Smooth muscle cell (in vitro differentiated cells): ENCODE measurements at regions not wholly inside any gene's neighbourhood (a gene's known extent, or its start where the extent isn't known, plus 50 kb on each side); places are given as distances from the start of the nearest gene placed in this dataset.

ENCODE experiments used
- DNase-seq: peaks from one replicate; lab custom pipeline; 2025; ENCODE audit not compliant: unreplicated experiment; lab: John Stamatoyannopoulos, UW
- H2AFZ ChIP-seq: fragments of 200-600 bp; sonication (generic); 2 replicates; pipeline ENCODE4 v1.6.0; 2016; ENCODE audit warnings: antibody characterized with exemption, low read depth, mild to moderate bottlenecking
- H3F3A ChIP-seq: fragments of 200-600 bp; sonication (generic); 2 replicates; pipeline ENCODE4 v1.6.0; 2017; ENCODE audit warnings: antibody characterized with exemption, low read depth
- H3K27ac ChIP-seq: fragments of 200-600 bp; sonication (generic); 2 replicates; pipeline ENCODE4 v1.5.1; 2016; ENCODE audit warnings: low read depth, mild to moderate bottlenecking
- H3K27me3 ChIP-seq: fragments of 200-600 bp; sonication (generic); 2 replicates; pipeline ENCODE4 v1.6.1; 2016; ENCODE audit warnings: low read depth, mild to moderate bottlenecking
- H3K36me3 ChIP-seq: fragments of 200-600 bp; sonication (generic); 2 replicates; pipeline ENCODE4 v1.5.1; 2016; ENCODE audit warnings: low read depth
- H3K4me1 ChIP-seq: fragments of 200-600 bp; sonication (generic); 2 replicates; pipeline ENCODE4 v1.5.1; 2016; ENCODE audit warnings: low read depth
- H3K4me2 ChIP-seq: fragments of 200-600 bp; sonication (generic); 2 replicates; pipeline ENCODE4 v1.6.0; 2016; ENCODE audit warnings: mild to moderate bottlenecking
- H3K4me3 ChIP-seq: fragments of 200-600 bp; sonication (generic); 2 replicates; pipeline ENCODE4 v1.5.1; 2016; ENCODE audit warnings: mild to moderate bottlenecking
- H3K79me2 ChIP-seq: fragments of 200-600 bp; sonication (generic); 2 replicates; pipeline ENCODE4 v1.6.0; 2016; ENCODE audit warnings: low read depth, mild to moderate bottlenecking
- H3K9ac ChIP-seq: fragments of 200-600 bp; sonication (generic); 2 replicates; pipeline ENCODE4 v1.6.0; 2016; ENCODE audit warnings: low read depth
- H3K9me3 ChIP-seq: fragments of 200-600 bp; sonication (generic); replicated peaks from 2 replicates; pipeline ENCODE4 v1.5.1; 2016; ENCODE audit warnings: low read depth
- H4K20me1 ChIP-seq: fragments of 200-600 bp; sonication (generic); 2 replicates; pipeline ENCODE4 v1.6.0; 2016; ENCODE audit warnings: low read depth
- WGBS: methylation state at CpG from one replicate; pipeline ENCODE4 v1.1.7; 2016; ENCODE audit warnings: low lambda C conversion rate; 5-methylcytosine and 5-hydroxymethylcytosine counted together
- TF ChIP-seq, protein P1 (sequence below): fragments of 200-600 bp; sonication (generic); IDR thresholded peaks from 2 replicates; pipeline ENCODE4 v1.5.1; 2017; ENCODE audit warnings: borderline replicate concordance, mild to moderate bottlenecking, antibody characterized with exemption; ENCODE audit not compliant: insufficient read depth, poor library complexity, severe bottlenecking

DNA sequence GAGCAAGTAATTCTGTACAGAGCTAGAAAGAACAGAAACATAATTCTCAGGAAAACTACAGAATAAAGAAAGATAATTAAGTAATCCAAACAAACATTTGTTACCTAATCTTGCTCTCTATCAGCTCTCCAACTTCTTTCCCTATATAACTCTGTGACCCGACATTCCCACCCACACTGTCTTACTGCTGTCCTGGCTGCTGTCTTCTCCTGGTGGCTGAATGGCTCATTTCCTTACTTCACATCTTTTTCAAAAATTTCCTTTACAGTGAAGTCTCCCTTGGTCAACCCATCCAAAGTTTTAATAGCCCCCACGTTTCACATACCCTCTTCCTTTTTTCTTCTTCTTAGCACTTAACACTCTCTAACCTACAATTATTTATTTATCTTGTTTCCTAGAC is 64.0 kb downstream of the HYCC1 start:
- Histone ChIP-seq H3K27ac (no peak overlapping the region), H3K36me3 (no peaks in the 10 kb centered on the region), H4K20me1 (peaks cover 5% of the 10 kb centered on the region), H2AFZ (no peak overlapping the region), H3K4me2 (peak overlapping the region; percentile 52), H3F3A (no peaks in the 10 kb centered on the region), H3K9ac (no peak overlapping the region), H3K27me3 (no peaks in the 10 kb centered on the region), H3K9me3 (no peaks in the 10 kb centered on the region), H3K79me2 (no peaks in the 10 kb centered on the region), H3K4me3 (no peak overlapping the region), H3K4me1 (peaks cover 2% of the 10 kb centered on the region)
- TF ChIP-seq, protein P1, sequence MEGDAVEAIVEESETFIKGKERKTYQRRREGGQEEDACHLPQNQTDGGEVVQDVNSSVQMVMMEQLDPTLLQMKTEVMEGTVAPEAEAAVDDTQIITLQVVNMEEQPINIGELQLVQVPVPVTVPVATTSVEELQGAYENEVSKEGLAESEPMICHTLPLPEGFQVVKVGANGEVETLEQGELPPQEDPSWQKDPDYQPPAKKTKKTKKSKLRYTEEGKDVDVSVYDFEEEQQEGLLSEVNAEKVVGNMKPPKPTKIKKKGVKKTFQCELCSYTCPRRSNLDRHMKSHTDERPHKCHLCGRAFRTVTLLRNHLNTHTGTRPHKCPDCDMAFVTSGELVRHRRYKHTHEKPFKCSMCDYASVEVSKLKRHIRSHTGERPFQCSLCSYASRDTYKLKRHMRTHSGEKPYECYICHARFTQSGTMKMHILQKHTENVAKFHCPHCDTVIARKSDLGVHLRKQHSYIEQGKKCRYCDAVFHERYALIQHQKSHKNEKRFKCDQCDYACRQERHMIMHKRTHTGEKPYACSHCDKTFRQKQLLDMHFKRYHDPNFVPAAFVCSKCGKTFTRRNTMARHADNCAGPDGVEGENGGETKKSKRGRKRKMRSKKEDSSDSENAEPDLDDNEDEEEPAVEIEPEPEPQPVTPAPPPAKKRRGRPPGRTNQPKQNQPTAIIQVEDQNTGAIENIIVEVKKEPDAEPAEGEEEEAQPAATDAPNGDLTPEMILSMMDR = peak; percentile 19
- 21% methylated on average over 2 of the region's 2 CpGs for WGBS
- DNase-seq = no peak

DNA sequence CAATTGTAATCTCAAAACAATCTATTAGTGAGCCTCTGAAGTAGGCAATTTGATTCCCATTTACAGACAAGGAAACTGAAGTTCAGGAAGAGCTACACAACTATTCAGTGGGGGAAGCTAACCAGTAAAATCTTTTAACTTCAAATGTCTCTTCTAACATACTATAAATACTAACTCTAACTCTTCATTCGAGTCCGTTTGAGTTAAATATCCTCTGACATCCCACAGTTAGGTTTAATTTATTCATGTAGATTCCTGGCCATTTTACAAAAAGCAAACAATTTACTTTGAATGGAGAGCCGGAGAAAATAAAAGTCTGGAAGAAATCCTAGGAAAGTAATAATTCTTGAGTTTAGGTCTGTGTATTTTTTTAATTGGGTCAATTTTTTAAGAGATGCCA is 64.7 kb downstream of the HYCC1 start:
- TF ChIP-seq, protein P1 = no peak
- Histone ChIP-seq H3K4me3 (no peak overlapping the region), H2AFZ (no peak overlapping the region), H3K4me2 (no peak overlapping the region), H3K9ac (no peak overlapping the region), H3F3A (no peaks in the 10 kb centered on the region), H3K9me3 (no peaks in the 10 kb centered on the region), H3K79me2 (no peaks in the 10 kb centered on the region), H4K20me1 (peaks cover 5% of the 10 kb centered on the region), H3K4me1 (peaks cover 2% of the 10 kb centered on the region), H3K36me3 (no peaks in the 10 kb centered on the region), H3K27me3 (no peaks in the 10 kb centered on the region), H3K27ac (no peak overlapping the region)
- no peak for DNase-seq
- WGBS = 82% methylated on average over 3 of the region's 3 CpGs

DNA sequence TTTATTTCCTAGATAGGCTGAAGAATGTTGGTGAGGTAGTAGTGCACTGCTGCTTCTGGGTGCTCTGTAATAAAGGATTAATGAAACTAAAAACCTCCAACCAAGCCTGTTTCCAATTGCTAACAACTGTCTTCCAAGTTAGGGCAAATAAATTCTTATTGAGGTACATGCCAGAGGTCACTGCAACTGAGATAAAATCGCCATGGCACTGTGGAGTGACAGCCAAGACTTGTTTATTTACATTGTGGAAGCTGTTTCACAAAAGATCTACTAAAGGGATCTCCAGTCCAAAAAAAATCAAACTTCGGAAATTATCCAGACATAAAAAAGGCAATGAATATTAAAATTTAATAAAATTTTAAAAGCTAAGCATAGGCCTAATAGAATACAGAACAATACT is 65.2 kb downstream of the HYCC1 start:
- Histone ChIP-seq H3K4me1 (peaks cover 2% of the 10 kb centered on the region), H4K20me1 (peaks cover 10% of the 10 kb centered on the region), H3K9ac (no peak overlapping the region), H3K4me2 (no peak overlapping the region), H3K27ac (no peak overlapping the region), H3F3A (no peaks in the 10 kb centered on the region), H3K36me3 (no peaks in the 10 kb centered on the region), H3K4me3 (no peak overlapping the region), H3K9me3 (no peaks in the 10 kb centered on the region), H3K27me3 (no peaks in the 10 kb centered on the region), H2AFZ (no peak overlapping the region), H3K79me2 (no peaks in the 10 kb centered on the region)
- WGBS = 66% methylated on average over 2 of the region's 2 CpGs
- TF ChIP-seq, protein P1 = no peak
- no peak for DNase-seq

DNA sequence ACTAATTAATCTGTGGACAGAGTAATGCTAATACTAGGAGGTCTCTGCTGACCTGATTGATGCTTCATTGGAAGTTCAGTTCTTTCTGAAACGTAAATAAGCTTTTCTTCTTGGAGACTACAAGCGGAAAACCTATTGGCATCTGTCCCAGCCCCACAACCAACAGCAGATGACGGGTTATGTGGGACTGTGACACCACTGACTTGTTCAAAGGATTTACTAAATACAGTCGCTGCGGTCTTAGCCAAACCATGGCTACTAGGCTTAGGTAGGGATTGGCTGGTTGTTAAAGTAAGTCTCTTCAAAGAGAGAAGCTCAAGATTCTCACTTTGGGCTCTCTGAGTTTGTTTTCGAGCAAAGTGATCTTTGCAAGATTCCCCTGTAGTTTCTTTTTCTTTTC is 68.3 kb downstream of the HYCC1 start:
- H3K4me3 ChIP-seq = no peak overlapping the region
- H3K9ac ChIP-seq = no peak overlapping the region
- H4K20me1 ChIP-seq = peaks cover 6% of the 10 kb centered on the region
- H3K4me1 ChIP-seq = peaks cover 2% of the 10 kb centered on the region
- TF ChIP-seq, protein P1 = no peak
- no peaks in the 10 kb centered on the region for H3K27me3 ChIP-seq
- no peaks in the 10 kb centered on the region for H3K36me3 ChIP-seq
- no peak overlapping the region for H2AFZ ChIP-seq
- H3K27ac ChIP-seq = no peak overlapping the region
- no peak overlapping the region for H3K4me2 ChIP-seq
- H3K9me3 ChIP-seq = no peaks in the 10 kb centered on the region
- H3K79me2 ChIP-seq = no peaks in the 10 kb centered on the region
- WGBS = 73% methylated on average over 6 of the region's 6 CpGs
- no peak for DNase-seq
- no peaks in the 10 kb centered on the region for H3F3A ChIP-seq
